Ovary (tissue), 3 donors: ENCODE measurements at regions not wholly inside any gene's neighbourhood (a gene's known extent, or its start where the extent isn't known, plus 50 kb on each side); places are given as distances from the start of the nearest gene placed in this dataset.

ENCODE experiments used
- EP300 ChIP-seq: sonication (generic); formaldehyde crosslinking; IDR thresholded peaks from one replicate; pipeline ENCODE4 v1.6.1; 2017; ENCODE audit warnings: antibody characterized with exemption
- POLR2A ChIP-seq: fragments of 450-650 bp; IDR thresholded peaks from one replicate; pipeline ENCODE4 v1.6.1; 2017; ENCODE audit warnings: antibody characterized with exemption, mild to moderate bottlenecking, moderate library complexity
- TF ChIP-seq, protein P1 (sequence below), 3 donors: fragments of 450-650 bp in 2 of 3; fragments of 200-600 bp in 1 of 3; IDR thresholded peaks; one replicate each; pipeline versions ENCODE4 v1.5.1 to v1.8.0; 2016 to 2022; ENCODE audit warnings: antibody characterized with exemption in 3 of 3, mild to moderate bottlenecking in 1 of 3
- donor health status: DM: no; HTN: no; CAD: no.

DNA sequence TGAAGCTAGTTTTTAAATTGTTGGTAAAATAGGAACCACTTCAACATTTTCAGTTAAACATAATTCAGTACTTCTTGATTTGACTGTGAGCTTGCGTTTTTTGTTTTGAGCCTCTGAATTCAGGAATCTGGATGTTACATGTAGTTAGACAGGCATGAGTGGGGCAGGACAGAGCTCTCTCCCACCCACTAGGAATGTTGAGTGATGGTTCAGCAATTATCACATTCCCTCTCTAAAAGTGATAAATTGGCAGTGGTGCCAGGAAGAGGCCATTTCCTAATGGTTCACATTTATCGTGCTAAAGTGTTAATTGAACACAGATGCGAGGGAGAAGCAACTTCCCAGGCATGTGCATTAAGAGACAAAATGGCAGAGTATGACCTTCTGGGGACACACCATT lies 465.5 kb upstream of the HTR1E start:
- no peak for TF ChIP-seq POLR2A
- TF ChIP-seq, protein P1, sequence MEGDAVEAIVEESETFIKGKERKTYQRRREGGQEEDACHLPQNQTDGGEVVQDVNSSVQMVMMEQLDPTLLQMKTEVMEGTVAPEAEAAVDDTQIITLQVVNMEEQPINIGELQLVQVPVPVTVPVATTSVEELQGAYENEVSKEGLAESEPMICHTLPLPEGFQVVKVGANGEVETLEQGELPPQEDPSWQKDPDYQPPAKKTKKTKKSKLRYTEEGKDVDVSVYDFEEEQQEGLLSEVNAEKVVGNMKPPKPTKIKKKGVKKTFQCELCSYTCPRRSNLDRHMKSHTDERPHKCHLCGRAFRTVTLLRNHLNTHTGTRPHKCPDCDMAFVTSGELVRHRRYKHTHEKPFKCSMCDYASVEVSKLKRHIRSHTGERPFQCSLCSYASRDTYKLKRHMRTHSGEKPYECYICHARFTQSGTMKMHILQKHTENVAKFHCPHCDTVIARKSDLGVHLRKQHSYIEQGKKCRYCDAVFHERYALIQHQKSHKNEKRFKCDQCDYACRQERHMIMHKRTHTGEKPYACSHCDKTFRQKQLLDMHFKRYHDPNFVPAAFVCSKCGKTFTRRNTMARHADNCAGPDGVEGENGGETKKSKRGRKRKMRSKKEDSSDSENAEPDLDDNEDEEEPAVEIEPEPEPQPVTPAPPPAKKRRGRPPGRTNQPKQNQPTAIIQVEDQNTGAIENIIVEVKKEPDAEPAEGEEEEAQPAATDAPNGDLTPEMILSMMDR (IDR thresholded peaks at IDR 0.05): no peak
- TF ChIP-seq EP300: no peak
